ENCODE measurements at regions not wholly inside any gene's neighbourhood (a gene's known extent, or its start where the extent isn't known, plus 50 kb on each side); places are given as distances from the start of the nearest gene placed in this dataset.

GRCh38 chr1:34648501-34648900, 106.3 kb upstream of the GJB5 start:
- no TSS peak for BruUV-seq (replicated peaks)
- TF ChIP-seq CTCF (IDR thresholded peaks at IDR 0.05; ENCODE audit: unreplicated experiment), result no peak
- Mint-ChIP-seq H3K9me3 (ENCODE audit: unreplicated experiment) (no peaks in the 10 kb centered on the region), H3K36me3 (ENCODE audit: insufficient read depth, unreplicated experiment) (no peaks in the 10 kb centered on the region), H3K27me3 (ENCODE audit: insufficient read depth, unreplicated experiment) (peaks cover 64% of the 10 kb centered on the region), H3K4me1 (ENCODE audit: insufficient read depth, unreplicated experiment) (no peaks in the 10 kb centered on the region), H3K4me3 (ENCODE audit: unreplicated experiment) (no peak overlapping the region), H3K27ac (ENCODE audit: low read depth, unreplicated experiment) (no peak overlapping the region)
- CTCF ChIA-PET, result no interaction called here
- intact Hi-C loops (cut with micrococcal nuclease), result no loop called here
- no peak for DNase-seq (ENCODE audit: unreplicated experiment)
- POLR2A ChIA-PET, result no interaction called here

- no peak for DNase-seq (ENCODE audit: unreplicated experiment)
- H3K4me1 Mint-ChIP-seq (ENCODE audit: insufficient read depth, unreplicated experiment), result no peaks in the 10 kb centered on the region
- peaks cover 64% of the 10 kb centered on the region for H3K27me3 Mint-ChIP-seq (ENCODE audit: insufficient read depth, unreplicated experiment)
- H3K27ac Mint-ChIP-seq (ENCODE audit: low read depth, unreplicated experiment), result no peak overlapping the region
- H3K9me3 Mint-ChIP-seq (ENCODE audit: unreplicated experiment), result no peaks in the 10 kb centered on the region
- ChIA-PET POLR2A (no interaction called here), CTCF (no interaction called here)
- intact Hi-C loops (cut with micrococcal nuclease), result no loop called here
- no peaks in the 10 kb centered on the region for H3K36me3 Mint-ChIP-seq (ENCODE audit: insufficient read depth, unreplicated experiment)
- no peak overlapping the region for H3K4me3 Mint-ChIP-seq (ENCODE audit: unreplicated experiment)
- BruUV-seq (replicated peaks), result no TSS peak
- no peak for TF ChIP-seq CTCF (IDR thresholded peaks at IDR 0.05; ENCODE audit: unreplicated experiment)
Measured at GRCh38 chr1:34650090-34650489, 104.8 kb upstream of the GJB5 start.

- BruUV-seq (replicated peaks), result no TSS peak
- Mint-ChIP-seq H3K36me3 (ENCODE audit: insufficient read depth, unreplicated experiment) (no peaks in the 10 kb centered on the region), H3K9me3 (ENCODE audit: unreplicated experiment) (no peaks in the 10 kb centered on the region), H3K4me1 (ENCODE audit: insufficient read depth, unreplicated experiment) (no peaks in the 10 kb centered on the region), H3K4me3 (ENCODE audit: unreplicated experiment) (no peak overlapping the region), H3K27ac (ENCODE audit: low read depth, unreplicated experiment) (no peak overlapping the region), H3K27me3 (ENCODE audit: insufficient read depth, unreplicated experiment) (peaks cover 71% of the 10 kb centered on the region)
- intact Hi-C loops (cut with micrococcal nuclease), result no loop called here
- no peak for DNase-seq (ENCODE audit: unreplicated experiment)
- ChIA-PET CTCF (interaction anchor here (0.6 kb wide), 1 partner anchor 287 kb away, joined by 3 read pairs; no protein-coding TSS in a partner anchor), POLR2A (no interaction called here)
- TF ChIP-seq CTCF (IDR thresholded peaks at IDR 0.05; ENCODE audit: unreplicated experiment), result no peak
Measured at GRCh38 chr1:34650800-34651199, 104.0 kb upstream of the GJB5 start.

- DNase-seq (ENCODE audit: unreplicated experiment), result no peak
- Mint-ChIP-seq H3K4me1 (ENCODE audit: insufficient read depth, unreplicated experiment) (no peaks in the 10 kb centered on the region), H3K9me3 (ENCODE audit: unreplicated experiment) (no peaks in the 10 kb centered on the region), H3K27me3 (ENCODE audit: insufficient read depth, unreplicated experiment) (peaks cover 73% of the 10 kb centered on the region), H3K27ac (ENCODE audit: low read depth, unreplicated experiment) (no peak overlapping the region), H3K4me3 (ENCODE audit: unreplicated experiment) (no peak overlapping the region), H3K36me3 (ENCODE audit: insufficient read depth, unreplicated experiment) (no peaks in the 10 kb centered on the region)
- ChIA-PET POLR2A (no interaction called here), CTCF (interaction anchor here (0.6 kb wide), 1 partner anchor 217 kb away, joined by 3 read pairs; no protein-coding TSS in a partner anchor)
- intact Hi-C loops (cut with micrococcal nuclease), result no loop called here
- no peak for TF ChIP-seq CTCF (IDR thresholded peaks at IDR 0.05; ENCODE audit: unreplicated experiment)
- no TSS peak for BruUV-seq (replicated peaks)
Measured at GRCh38 chr1:34653110-34653509, 101.7 kb upstream of the GJB5 start.

Data from MCF 10A (cell line).